ENCODE measurements at regions not wholly inside any gene's neighbourhood (a gene's known extent, or its start where the extent isn't known, plus 50 kb on each side); places are given as distances from the start of the nearest gene placed in this dataset.

GRCh38 chr15:70486451-70487386 lies 276.6 kb downstream of the UACA start:
- TF ChIP-seq CTCF (IDR thresholded peaks at IDR 0.05) (no peak), EP300 (IDR thresholded peaks at IDR 0.05) (no peak)
